Type B pancreatic cell (in vitro differentiated cells): ENCODE measurements at regions not wholly inside any gene's neighbourhood (a gene's known extent, or its start where the extent isn't known, plus 50 kb on each side); places are given as distances from the start of the nearest gene placed in this dataset.

ENCODE experiments used
- DNase-seq: peaks from one replicate; pipeline ENCODE4 v3.0.0; 2021; ENCODE audit warnings: mixed read lengths; ENCODE audit not compliant: unreplicated experiment; ENCODE audit errors: extremely low spot score
- H3K27ac Mint-ChIP-seq: 2 replicates; pipeline ENCODE4 v1.8.0; 2021; ENCODE audit warnings: mild to moderate bottlenecking, mixed read lengths
- H3K27me3 Mint-ChIP-seq: 2 replicates; pipeline ENCODE4 v1.8.0; 2021; ENCODE audit warnings: mixed read lengths
- H3K36me3 Mint-ChIP-seq: 2 replicates; pipeline ENCODE4 v1.8.0; 2021; ENCODE audit warnings: mixed read lengths
- H3K4me1 Mint-ChIP-seq: one replicate; pipeline ENCODE4 v1.8.0; 2021; ENCODE audit warnings: mixed read lengths; ENCODE audit not compliant: unreplicated experiment
- H3K4me3 Mint-ChIP-seq: 2 replicates; pipeline ENCODE4 v1.8.0; 2021; ENCODE audit warnings: mild to moderate bottlenecking, mixed read lengths
- H3K9me3 Mint-ChIP-seq: 2 replicates; pipeline ENCODE4 v1.8.0; 2021; ENCODE audit warnings: mixed read lengths
- CTCF ChIP-seq: fragments of 200-600 bp; sonication (generic); conservative IDR thresholded peaks from 2 replicates; pipeline ENCODE4 v1.5.0; 2021; ENCODE audit warnings: antibody characterized with exemption, mild to moderate bottlenecking

- H3K4me1 Mint-ChIP-seq = peaks cover 6% of the 10 kb centered on the region
- no peak for DNase-seq
- H3K27ac Mint-ChIP-seq = no peak overlapping the region
- no peaks in the 10 kb centered on the region for H3K36me3 Mint-ChIP-seq
- peaks cover 6% of the 10 kb centered on the region for H3K27me3 Mint-ChIP-seq
- no peak overlapping the region for H3K4me3 Mint-ChIP-seq
- H3K9me3 Mint-ChIP-seq = peaks cover 6% of the 10 kb centered on the region
- no peak for TF ChIP-seq CTCF
Observed at GRCh38 chr5:124521461-124522230, 224.8 kb downstream of the ZNF608 start.

- H3K4me1 Mint-ChIP-seq = peaks cover 6% of the 10 kb centered on the region
Observed at GRCh38 chr5:124519396-124519795, 227.0 kb downstream of the ZNF608 start.

GRCh38 chr5:124516567-124516966, 229.9 kb downstream of the ZNF608 start:
- peaks cover 11% of the 10 kb centered on the region for H3K4me1 Mint-ChIP-seq
- H3K27me3 Mint-ChIP-seq = peaks cover 3% of the 10 kb centered on the region
- no peak overlapping the region for H3K4me3 Mint-ChIP-seq
- H3K9me3 Mint-ChIP-seq = no peaks in the 10 kb centered on the region
- H3K27ac Mint-ChIP-seq = no peak overlapping the region
- no peaks in the 10 kb centered on the region for H3K36me3 Mint-ChIP-seq
- DNase-seq = no peak
- no peak for TF ChIP-seq CTCF

More at GRCh38 chr5:124519396-124519795, 227.0 kb downstream of the ZNF608 start:
- H3K4me3 Mint-ChIP-seq = no peak overlapping the region
- peaks cover 6% of the 10 kb centered on the region for H3K27me3 Mint-ChIP-seq
- TF ChIP-seq CTCF = no peak
- peaks cover 6% of the 10 kb centered on the region for H3K9me3 Mint-ChIP-seq
- no peak overlapping the region for H3K27ac Mint-ChIP-seq
- no peak for DNase-seq
- no peaks in the 10 kb centered on the region for H3K36me3 Mint-ChIP-seq

- TF ChIP-seq CTCF = no peak
- H3K9me3 Mint-ChIP-seq = no peaks in the 10 kb centered on the region
- no peaks in the 10 kb centered on the region for H3K36me3 Mint-ChIP-seq
- DNase-seq = no peak
- H3K4me1 Mint-ChIP-seq = peaks cover 17% of the 10 kb centered on the region
- peaks cover 3% of the 10 kb centered on the region for H3K27me3 Mint-ChIP-seq
- no peak overlapping the region for H3K4me3 Mint-ChIP-seq
- H3K27ac Mint-ChIP-seq = no peak overlapping the region
Observed at GRCh38 chr5:124515497-124516245, 230.8 kb downstream of the ZNF608 start.

GRCh38 chr5:124514956-124515355, 231.5 kb downstream of the ZNF608 start:
- Mint-ChIP-seq H3K9me3 (no peaks in the 10 kb centered on the region), H3K36me3 (no peaks in the 10 kb centered on the region), H3K4me1 (peaks cover 17% of the 10 kb centered on the region), H3K27me3 (peaks cover 3% of the 10 kb centered on the region), H3K4me3 (no peak overlapping the region), H3K27ac (no peak overlapping the region)
- no peak for TF ChIP-seq CTCF
- DNase-seq = no peak
